NT2/D1 (cell line): ENCODE measurements at regions not wholly inside any gene's neighbourhood (a gene's known extent, or its start where the extent isn't known, plus 50 kb on each side); places are given as distances from the start of the nearest gene placed in this dataset.

ENCODE experiments used
- YY1 ChIP-seq: IDR thresholded peaks from 2 replicates; pipeline ENCODE4 v1.6.1; 2011; ENCODE audit not compliant: insufficient read length, insufficient read depth
- ZNF274 ChIP-seq: IDR thresholded peaks from 2 replicates; pipeline ENCODE4 v1.6.1; 2011; ENCODE audit warnings: mild to moderate bottlenecking, low read depth, low read length

DNA sequence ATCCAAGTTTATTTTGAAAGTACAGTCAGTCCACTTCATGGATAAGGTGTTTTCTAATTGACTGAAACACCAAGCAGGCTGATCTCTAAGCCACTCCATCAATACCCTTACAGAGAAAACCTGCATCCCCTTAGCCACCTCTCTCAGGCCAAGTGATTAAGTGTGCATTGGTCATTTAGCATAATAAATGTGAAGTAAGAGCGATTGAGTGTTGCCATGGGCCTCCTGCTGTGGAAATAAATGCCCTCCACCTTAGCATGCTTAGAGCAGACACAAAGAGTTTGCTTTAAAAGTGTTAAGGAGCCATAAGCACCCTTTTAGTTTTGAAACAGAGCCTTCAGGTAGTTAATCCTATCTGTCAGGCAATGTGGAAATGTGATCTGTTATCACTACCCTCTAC lies 386.5 kb downstream of the GPAT3 start:
- TF ChIP-seq ZNF274 (no peak), YY1 (no peak)
